T-cell (primary cell): ENCODE measurements at regions not wholly inside any gene's neighbourhood (a gene's known extent, or its start where the extent isn't known, plus 50 kb on each side); places are given as distances from the start of the nearest gene placed in this dataset.
"Not testable (repeated sequence)": the region's sequence is repeated elsewhere in the genome, so short reads cannot be mapped to it uniquely, and the experiment has no call there.

Experiments used
- ATAC-seq, 4 experiments: fragments of 200-7000 bp in 3 of 4; fragments of 150-1000 bp in 1 of 4; cut with Tn5 transposase; replicated peaks in 1 of 4; 1 replicate in 3 of 4; 2 replicates in 1 of 4; pipeline ENCODE4 v1.10.0; 2021; ENCODE audit warnings: moderate library complexity in 3 of 4, mild to moderate bottlenecking in 2 of 4, moderate number of reproducible peaks in 1 of 4
- CTCF ChIA-PET, 2 donors: fragments of 300-600 bp; sonication (Branson Sonifier 250); formaldehyde crosslinking; loops; one replicate each; lab custom pipeline; 2022; ENCODE audit warnings: antibody characterized with exemption in 2 of 2; lab: Charles Lee
- POLR2A ChIA-PET, 2 donors: fragments of 300-600 bp; sonication (Branson Sonifier 250); formaldehyde crosslinking; loops; one replicate each; lab custom pipeline; 2022; ENCODE audit warnings: antibody characterized with exemption in 2 of 2; lab: Charles Lee
- DNase-seq, 35 experiments: peaks; one replicate each; pipeline versions ENCODE4 v3.0.0 to v3.0.0-alpha.2; 2013 to 2023
- H3K27ac ChIP-seq: one replicate; pipeline ENCODE4 v1.5.1; 2013; ENCODE audit warnings: low read length
- H3K27me3 ChIP-seq, 2 experiments: replicated peaks in 1 of 2; 1 replicate in 1 of 2; 2 replicates in 1 of 2; pipeline versions ENCODE4 v1.6.1 to v1.7.0; 2013; ENCODE audit warnings: low read length in 1 of 2, mixed read lengths in 1 of 2; ENCODE audit not compliant: control insufficient read depth in 2 of 2, insufficient read depth in 2 of 2; ENCODE audit errors: extremely low read depth in 1 of 2
- H3K36me3 ChIP-seq, 2 donors: 1 replicate in 1 of 2; 2 replicates in 1 of 2; pipeline versions ENCODE4 v1.6.1 to v1.7.0; 2013; ENCODE audit warnings: low read length in 1 of 2; ENCODE audit not compliant: control insufficient read depth in 2 of 2, insufficient read depth in 1 of 2; ENCODE audit errors: extremely low read depth in 1 of 2
- H3K4me1 ChIP-seq, 2 experiments: 1 replicate in 1 of 2; 2 replicates in 1 of 2; pipeline versions ENCODE4 v1.6.1 to v1.7.0; 2013; ENCODE audit warnings: low read length in 2 of 2, mixed read lengths in 1 of 2; ENCODE audit not compliant: insufficient read depth in 2 of 2, control insufficient read depth in 1 of 2; ENCODE audit errors: extremely low read depth in 1 of 2
- H3K4me3 ChIP-seq, 2 donors: 1 replicate in 1 of 2; 2 replicates in 1 of 2; pipeline versions ENCODE4 v1.5.1 to v1.7.0; 2013; ENCODE audit warnings: mild to moderate bottlenecking in 2 of 2, low read length in 1 of 2, moderate library complexity in 1 of 2; ENCODE audit not compliant: control insufficient read depth in 1 of 2; ENCODE audit errors: extremely low read depth in 1 of 2
- H3K9me3 ChIP-seq: 2 replicates; pipeline ENCODE4 v1.7.0; 2013
- H3K27ac Mint-ChIP-seq, 2 donors: one replicate each; pipeline ENCODE4 v1.8.0; 2020 to 2021; ENCODE audit warnings: mild to moderate bottlenecking in 2 of 2, mixed read lengths in 2 of 2
- H3K27me3 Mint-ChIP-seq, 2 donors: one replicate each; pipeline ENCODE4 v1.8.0; 2021 to 2022; ENCODE audit warnings: mixed read lengths in 2 of 2
- H3K36me3 Mint-ChIP-seq: one replicate; pipeline ENCODE4 v1.8.0; 2021; ENCODE audit warnings: mixed read lengths
- H3K4me1 Mint-ChIP-seq, 3 donors: one replicate each; pipeline ENCODE4 v1.8.0; 2020 to 2022; ENCODE audit warnings: mixed read lengths in 3 of 3, mild to moderate bottlenecking in 1 of 3
- H3K4me3 Mint-ChIP-seq, 3 donors: one replicate each; pipeline ENCODE4 v1.8.0; 2020 to 2022; ENCODE audit warnings: mild to moderate bottlenecking in 3 of 3, mixed read lengths in 3 of 3, moderate library complexity in 3 of 3
- H3K9me3 Mint-ChIP-seq, 3 donors: one replicate each; pipeline ENCODE4 v1.8.0; 2020 to 2022; ENCODE audit warnings: mixed read lengths in 3 of 3
- WGBS: methylation state at CpG from one replicate; pipeline ENCODE4 v1.1.5; 2013; ENCODE audit warnings: missing lambda C conversion rate; ENCODE audit not compliant: insufficient coverage; 5-methylcytosine and 5-hydroxymethylcytosine counted together

- no CpG with 5 or more reads among the region's 1 CpG for WGBS
- Histone ChIP-seq H3K36me3 (no peaks in the 10 kb centered on the region), H3K4me3 (no peak overlapping the region), H3K27ac (no peak overlapping the region), H3K4me1 (no peaks in the 10 kb centered on the region), H3K9me3 (no peaks in the 10 kb centered on the region), H3K27me3 (no peaks in the 10 kb centered on the region)
- ChIA-PET CTCF (no interaction called here), POLR2A (no interaction called here)
- Mint-ChIP-seq H3K9me3 (peaks cover 0 to 9% (median 0%) of the 10 kb centered on the region in 3 donors), H3K36me3 (no peaks in the 10 kb centered on the region), H3K4me3 (no peak overlapping the region), H3K27me3 (no peaks in the 10 kb centered on the region), H3K27ac (no peak overlapping the region), H3K4me1 (no peaks in the 10 kb centered on the region)
- DNase-seq (no peak), ATAC-seq (no peak)
Measured at GRCh38 chr6:81128671-81129070, 623.8 kb downstream of the TENT5A start.

DNA sequence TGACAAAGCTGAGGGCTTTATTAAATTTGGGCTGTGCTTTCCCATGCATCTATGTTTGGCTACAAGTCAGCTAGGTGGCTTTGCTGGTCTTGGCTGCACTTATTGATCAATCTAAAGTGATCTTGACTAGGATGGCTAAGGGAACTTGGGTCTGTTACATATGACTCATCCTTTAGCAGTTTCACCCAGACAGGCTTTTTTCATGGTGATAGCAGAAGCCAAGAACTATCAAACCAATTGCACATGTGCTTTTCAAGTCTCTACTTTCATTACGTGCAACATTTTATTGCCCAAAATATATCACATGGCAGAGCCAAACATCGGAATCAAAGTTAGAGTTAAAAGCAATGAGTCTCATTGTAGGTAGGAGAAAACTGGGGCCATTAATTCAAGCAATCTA, 626.3 kb downstream of the TENT5A start:
- Histone ChIP-seq H3K9me3 (no peaks in the 10 kb centered on the region), H3K27ac (no peak overlapping the region), H3K27me3 (no peaks in the 10 kb centered on the region), H3K4me3 (no peak overlapping the region), H3K4me1 (no peaks in the 10 kb centered on the region), H3K36me3 (no peaks in the 10 kb centered on the region)
- DNase-seq (no peak), ATAC-seq (no peak)
- no peak overlapping the region for H3K27ac Mint-ChIP-seq
- H3K4me3 Mint-ChIP-seq: no peak overlapping the region
- H3K36me3 Mint-ChIP-seq: no peaks in the 10 kb centered on the region
- H3K9me3 Mint-ChIP-seq: peaks cover 0 to 8% (median 3%) of the 10 kb centered on the region in 3 donors
- no peaks in the 10 kb centered on the region for H3K27me3 Mint-ChIP-seq
- POLR2A ChIA-PET: no interaction called here
- WGBS: no CpG with 5 or more reads among the region's 2 CpGs
- CTCF ChIA-PET: no interaction called here
- no peaks in the 10 kb centered on the region for H3K4me1 Mint-ChIP-seq

DNA sequence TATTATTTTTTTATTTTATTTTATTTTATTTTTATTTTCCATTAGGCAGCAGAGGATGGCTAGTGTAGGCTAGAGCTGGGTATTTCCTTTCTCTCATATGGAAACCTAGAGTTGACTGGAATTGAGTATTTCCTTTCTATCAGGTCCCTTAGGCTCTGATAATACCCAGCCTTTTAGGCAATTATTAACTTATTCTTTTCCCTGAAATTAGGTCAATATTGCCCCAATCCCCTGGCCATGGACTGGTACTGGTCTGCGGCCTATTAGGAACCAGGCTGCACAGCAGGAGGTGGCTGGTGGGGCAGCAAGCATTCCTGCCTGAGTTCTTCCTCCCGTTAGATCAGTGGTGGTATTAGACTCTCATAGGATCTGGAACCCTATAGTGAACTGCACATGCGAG, 632.2 kb downstream of the TENT5A start:
- Histone ChIP-seq H3K27ac (no peak overlapping the region), H3K36me3 (no peaks in the 10 kb centered on the region), H3K4me1 (no peaks in the 10 kb centered on the region), H3K4me3 (no peak overlapping the region), H3K9me3 (no peaks in the 10 kb centered on the region), H3K27me3 (no peaks in the 10 kb centered on the region)
- Mint-ChIP-seq H3K27me3 (no peaks in the 10 kb centered on the region), H3K27ac (no peak overlapping the region), H3K4me3 (no peak overlapping the region), H3K9me3 (peaks cover 3 to 8% (median 4%) of the 10 kb centered on the region in 3 donors), H3K4me1 (no peaks in the 10 kb centered on the region), H3K36me3 (no peaks in the 10 kb centered on the region)
- no peak for DNase-seq
- ChIA-PET POLR2A (no interaction called here), CTCF (no interaction called here)
- ATAC-seq: no peak
- WGBS: 90% methylated on average over 2 of the region's 3 CpGs

DNA sequence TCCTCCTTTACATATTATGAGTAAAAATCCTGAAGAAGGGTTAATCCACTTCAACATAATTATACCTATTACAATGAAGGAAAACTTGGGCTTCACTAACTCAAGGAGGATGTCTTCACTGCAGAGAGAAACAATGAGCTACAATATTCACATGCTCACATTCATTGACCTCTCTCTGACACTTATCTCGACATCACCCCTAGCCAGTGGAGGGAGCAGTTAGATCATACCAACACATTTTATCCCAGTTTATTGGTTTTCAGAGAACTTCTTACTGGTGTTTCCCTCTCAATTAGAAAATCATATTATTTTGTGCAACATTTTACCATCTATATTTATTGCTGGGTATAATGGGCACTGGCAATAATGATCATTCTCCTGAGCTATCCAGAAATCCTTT, 646.5 kb downstream of the TENT5A start:
- ChIA-PET CTCF (interaction anchor here in 1 of 2 donors (0.7 kb wide), 1 partner anchor 212 kb away, joined by 5 read pairs; no protein-coding TSS in a partner anchor), POLR2A (interaction anchor here in 1 of 2 donors (0.7 kb wide), 1 partner anchor 531 kb away, joined by 8 read pairs; no protein-coding TSS in a partner anchor)
- Mint-ChIP-seq H3K4me3 (no peak overlapping the region), H3K27me3 (no peaks in the 10 kb centered on the region), H3K36me3 (no peaks in the 10 kb centered on the region), H3K4me1 (no peaks in the 10 kb centered on the region), H3K9me3 (peaks cover 7 to 15% (median 13%) of the 10 kb centered on the region in 3 donors), H3K27ac (no peak overlapping the region)
- ATAC-seq (no peak), DNase-seq (no peak)
- WGBS: no CpG with 5 or more reads among the region's 1 CpG
- Histone ChIP-seq H3K9me3 (no peaks in the 10 kb centered on the region), H3K4me3 (no peak overlapping the region), H3K27me3 (no peaks in the 10 kb centered on the region), H3K36me3 (no peaks in the 10 kb centered on the region), H3K27ac (no peak overlapping the region), H3K4me1 (no peaks in the 10 kb centered on the region)

DNA sequence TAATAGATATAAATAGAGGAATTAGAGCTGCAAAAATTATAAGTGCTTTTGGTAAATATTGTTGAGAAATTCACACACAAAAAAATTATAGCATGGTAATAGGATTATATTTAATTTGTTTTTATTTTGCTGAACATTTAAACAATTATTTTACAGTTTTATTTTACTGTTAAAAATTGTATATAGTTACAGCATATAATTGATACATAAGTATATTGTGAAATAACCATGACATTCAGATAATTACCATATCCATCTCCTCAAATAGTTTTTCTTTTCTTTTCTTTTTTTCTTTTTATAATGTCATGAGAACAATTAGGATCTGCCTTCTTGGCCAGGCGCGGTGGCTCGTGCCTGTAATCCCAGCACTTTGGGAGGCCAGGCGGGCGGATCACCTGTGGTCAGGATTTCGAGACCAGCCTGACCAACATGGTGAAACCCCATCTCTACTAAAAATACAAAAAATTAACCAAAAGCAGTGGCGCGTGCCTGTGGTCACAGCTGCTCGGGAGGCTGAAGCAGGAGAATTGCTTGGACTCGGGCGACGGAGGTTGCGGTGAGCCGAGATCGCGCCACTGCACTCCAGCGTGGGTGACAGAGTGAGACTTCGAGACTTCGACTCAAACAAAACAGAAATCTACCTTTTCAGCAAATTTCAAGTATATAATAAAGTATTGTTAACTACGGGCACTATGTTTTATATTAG, 654.2 kb downstream of the TENT5A start:
- Mint-ChIP-seq H3K9me3 (peaks cover 8 to 18% (median 12%) of the 10 kb centered on the region in 3 donors), H3K27ac (no peak overlapping the region), H3K4me1 (no peaks in the 10 kb centered on the region), H3K27me3 (no peaks in the 10 kb centered on the region), H3K4me3 (no peak overlapping the region), H3K36me3 (no peaks in the 10 kb centered on the region)
- WGBS: no CpG with 5 or more reads among the region's 20 CpGs
- ChIA-PET CTCF (no interaction called here), POLR2A (no interaction called here)
- Histone ChIP-seq H3K4me3 (no peak overlapping the region), H3K27ac (no peak overlapping the region), H3K27me3 (no peaks in the 10 kb centered on the region), H3K4me1 (no peaks in the 10 kb centered on the region), H3K9me3 (no peaks in the 10 kb centered on the region), H3K36me3 (no peaks in the 10 kb centered on the region)
- ATAC-seq (no peak), DNase-seq (no peak)

DNA sequence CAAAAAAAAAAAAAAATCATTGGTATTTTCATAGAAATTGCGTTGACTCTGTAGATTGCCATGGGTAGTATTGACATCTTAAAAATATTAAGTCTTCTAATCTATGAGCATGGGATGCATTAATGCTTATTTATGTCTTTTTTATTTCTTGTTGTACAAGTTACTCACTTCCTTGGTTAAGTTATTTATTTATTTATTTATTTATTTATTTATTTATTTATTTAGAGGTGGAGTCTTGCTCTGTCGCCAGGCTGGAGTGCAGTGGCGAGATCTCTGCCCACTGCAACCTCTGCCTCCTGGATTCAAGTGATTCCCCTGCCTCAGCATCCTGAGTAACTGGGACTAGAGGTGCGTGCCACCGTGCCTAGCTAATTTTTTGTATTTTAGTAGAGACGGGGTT, 656.0 kb downstream of the TENT5A start:
- peaks cover 3 to 16% (median 11%) of the 10 kb centered on the region in 3 donors for H3K9me3 Mint-ChIP-seq
- H3K36me3 ChIP-seq, H3K27ac Mint-ChIP-seq, H3K4me1 ChIP-seq, ATAC-seq, H3K27me3 ChIP-seq, DNase-seq, H3K4me1 Mint-ChIP-seq, H3K27me3 Mint-ChIP-seq, H3K9me3 ChIP-seq, H3K27ac ChIP-seq, POLR2A ChIA-PET, H3K4me3 Mint-ChIP-seq, CTCF ChIA-PET, H3K36me3 Mint-ChIP-seq, H3K4me3 ChIP-seq: not testable (repeated sequence)
- 75% methylated on average over 4 of the region's 6 CpGs for WGBS
